Stimulated activated CD4-positive, alpha-beta T cell treated with anti-CD3 and anti-CD28 coated beads, Interleukin-1b, Interleukin-23, amount 100 ng/mL, for 4 hours (primary cell): ENCODE measurements at regions not wholly inside any gene's neighbourhood (a gene's known extent, or its start where the extent isn't known, plus 50 kb on each side); places are given as distances from the start of the nearest gene placed in this dataset.

Experiments
- DNase-seq, 2 donors: peaks; one replicate each; pipeline ENCODE4 v3.0.0-alpha.2; 2020; ENCODE audit warnings: low read depth in 2 of 2

DNA sequence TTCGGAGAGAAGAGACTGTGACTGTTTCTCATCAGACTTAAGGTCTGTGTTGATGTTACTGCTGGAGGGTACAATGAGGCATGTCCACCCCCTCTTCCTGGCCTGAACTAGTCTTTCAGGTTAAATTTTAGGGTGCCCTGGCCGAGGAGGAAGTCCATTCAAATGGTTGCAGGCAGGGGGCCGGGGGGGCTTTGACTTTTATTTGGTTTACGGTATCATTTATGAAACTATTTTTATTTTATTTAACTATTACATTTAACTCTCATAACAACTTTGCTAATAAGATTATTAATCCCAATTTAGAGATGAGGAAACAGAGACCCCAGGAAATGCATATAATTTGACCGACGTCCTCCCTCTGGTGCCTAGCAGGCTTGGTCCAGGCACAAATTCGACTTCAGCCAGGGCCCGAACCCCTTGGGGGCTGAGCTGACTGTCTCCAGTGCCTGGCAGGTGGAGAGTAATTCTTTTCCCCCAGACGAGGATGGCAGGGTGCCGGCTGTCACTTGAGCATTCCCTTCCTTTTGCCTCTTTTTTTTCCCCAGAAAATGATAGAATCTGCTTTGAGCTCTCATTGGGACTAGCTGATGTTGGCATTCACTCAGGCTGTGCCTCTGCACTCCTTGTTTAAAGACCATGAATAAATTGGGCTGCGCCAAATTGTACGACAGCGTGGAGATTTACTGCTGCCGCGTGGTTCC, 255.3 kb upstream of the SALL3 start:
- DNase-seq: no peak

DNA sequence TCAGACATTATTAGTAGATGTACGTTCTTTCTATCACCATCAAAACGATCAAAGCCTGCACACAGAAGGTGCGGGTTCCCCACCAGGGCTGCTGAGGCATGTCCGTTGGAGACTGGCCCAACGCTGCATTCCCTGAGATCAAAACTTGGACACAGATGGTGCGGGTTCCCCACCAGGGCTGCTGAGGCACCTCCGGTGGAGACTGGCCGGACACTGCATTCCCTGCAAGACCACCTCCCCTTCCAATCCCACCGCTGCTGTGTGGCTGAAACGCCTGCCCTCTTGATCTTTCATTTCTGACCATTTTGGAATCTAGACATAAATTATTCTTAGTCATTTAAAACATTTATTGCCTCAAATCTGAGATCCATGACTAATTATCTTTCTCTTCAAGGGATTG, 254.2 kb upstream of the SALL3 start:
- no peak for DNase-seq

DNA sequence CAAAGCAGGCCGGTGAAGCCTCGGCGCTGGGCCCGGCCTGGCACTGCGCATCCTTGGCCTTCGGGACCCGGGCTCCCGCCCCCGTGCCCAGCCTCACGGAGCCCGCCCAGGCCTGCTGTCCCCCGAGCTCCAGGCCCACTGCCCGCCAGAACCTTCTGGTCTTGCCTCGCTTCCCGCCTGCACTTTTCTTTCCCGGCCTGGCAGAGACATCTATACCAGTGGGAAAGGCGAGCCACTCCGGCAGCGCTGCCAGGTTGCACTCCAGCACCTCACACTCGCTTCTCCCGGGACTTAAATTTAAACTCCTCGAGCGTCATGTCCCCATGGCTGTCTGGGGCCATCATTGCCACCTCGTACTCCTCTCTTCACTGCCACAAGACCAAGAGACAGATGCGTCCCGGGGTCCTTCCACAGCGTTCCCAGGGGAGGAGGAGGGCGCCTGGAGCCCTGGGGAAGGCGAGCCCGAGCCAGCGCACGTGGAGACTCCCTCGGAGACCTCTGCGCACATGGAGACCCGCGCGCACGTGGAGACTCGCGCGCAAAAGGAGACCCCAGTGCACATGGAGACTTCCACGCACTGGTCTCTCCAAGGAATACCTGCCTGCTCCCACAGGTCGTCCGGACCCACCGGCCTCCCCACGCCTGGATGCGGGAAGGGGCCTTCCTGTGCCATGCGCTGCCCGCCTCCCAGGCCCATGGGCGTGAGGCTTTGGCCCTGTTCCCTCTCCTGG, 253.1 kb upstream of the SALL3 start:
- no peak for DNase-seq

DNA sequence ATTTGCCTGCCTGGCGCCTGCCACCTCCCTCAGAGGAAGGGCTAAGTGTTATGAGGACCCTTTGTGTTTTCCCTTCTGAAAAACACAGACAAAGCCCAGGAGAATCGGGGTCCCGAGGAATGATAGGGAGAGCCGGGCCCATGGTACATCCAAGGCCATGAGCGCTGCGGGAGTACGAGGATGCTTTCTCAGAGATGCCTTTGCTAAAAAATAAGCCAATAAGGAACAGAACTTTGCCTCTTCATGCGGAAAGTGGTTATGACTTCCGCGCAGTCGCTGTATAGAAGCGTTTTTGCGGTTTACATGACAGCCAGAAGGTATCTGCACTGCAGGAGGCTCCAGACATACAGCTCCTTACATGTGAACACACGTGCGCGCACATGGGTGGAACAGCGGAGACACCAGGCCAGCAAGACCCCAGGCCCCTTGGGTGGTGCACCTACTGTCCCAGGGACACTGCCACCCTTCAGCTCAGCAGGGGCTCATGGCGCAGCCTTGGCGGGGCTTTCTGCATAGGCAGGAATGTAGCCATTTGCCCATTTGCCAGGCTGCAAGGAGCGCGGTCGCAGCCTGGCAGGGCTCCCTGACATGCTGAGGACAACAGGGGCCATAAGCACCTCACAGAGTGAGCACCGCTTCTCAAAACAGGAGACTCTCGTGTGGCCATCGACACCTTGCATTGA, 252.4 kb upstream of the SALL3 start:
- DNase-seq: no peak

DNA sequence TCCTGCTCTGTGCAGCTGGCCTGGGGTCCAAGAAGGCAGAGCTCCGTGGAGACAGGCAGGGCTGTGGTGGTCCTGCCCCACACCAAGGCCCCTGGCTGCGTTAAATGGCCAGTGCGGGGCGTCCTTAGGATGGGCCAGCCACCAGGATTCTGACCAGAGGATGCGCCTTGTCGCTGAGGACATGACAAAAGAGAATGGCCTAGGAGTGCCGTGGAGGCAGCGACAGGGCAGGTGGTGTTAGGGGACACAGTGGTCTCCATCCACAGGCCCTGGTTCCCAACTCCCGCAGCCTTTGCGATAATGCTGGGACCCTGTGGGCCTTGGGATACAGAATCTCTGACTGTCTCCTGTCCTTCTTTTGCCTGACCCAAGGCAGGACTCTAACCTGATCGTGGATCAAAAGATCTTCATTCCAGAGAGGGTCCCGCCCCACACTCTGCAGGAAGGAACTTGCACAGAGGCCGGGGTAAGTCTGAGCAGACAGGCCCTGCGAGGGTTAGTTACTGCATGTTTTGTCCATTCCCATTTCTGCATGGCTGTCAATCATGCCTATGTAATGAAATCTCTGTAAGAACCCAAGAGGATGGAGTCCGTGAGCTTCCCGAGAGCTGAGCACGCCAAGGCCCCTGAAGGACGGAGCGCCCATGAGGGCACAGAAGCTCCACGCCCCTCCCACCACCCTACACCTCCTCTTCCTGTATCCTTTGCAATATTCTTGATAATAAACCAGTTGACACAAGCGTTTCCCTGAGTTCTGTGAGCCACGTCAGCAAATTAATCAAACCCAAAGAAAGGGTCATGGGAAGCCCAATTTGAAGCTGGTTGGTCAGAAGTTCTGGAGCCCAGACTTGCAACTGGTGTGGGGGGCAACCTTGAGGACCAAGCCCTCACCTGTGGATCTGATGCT, 251.5 kb upstream of the SALL3 start:
- no peak for DNase-seq

DNA sequence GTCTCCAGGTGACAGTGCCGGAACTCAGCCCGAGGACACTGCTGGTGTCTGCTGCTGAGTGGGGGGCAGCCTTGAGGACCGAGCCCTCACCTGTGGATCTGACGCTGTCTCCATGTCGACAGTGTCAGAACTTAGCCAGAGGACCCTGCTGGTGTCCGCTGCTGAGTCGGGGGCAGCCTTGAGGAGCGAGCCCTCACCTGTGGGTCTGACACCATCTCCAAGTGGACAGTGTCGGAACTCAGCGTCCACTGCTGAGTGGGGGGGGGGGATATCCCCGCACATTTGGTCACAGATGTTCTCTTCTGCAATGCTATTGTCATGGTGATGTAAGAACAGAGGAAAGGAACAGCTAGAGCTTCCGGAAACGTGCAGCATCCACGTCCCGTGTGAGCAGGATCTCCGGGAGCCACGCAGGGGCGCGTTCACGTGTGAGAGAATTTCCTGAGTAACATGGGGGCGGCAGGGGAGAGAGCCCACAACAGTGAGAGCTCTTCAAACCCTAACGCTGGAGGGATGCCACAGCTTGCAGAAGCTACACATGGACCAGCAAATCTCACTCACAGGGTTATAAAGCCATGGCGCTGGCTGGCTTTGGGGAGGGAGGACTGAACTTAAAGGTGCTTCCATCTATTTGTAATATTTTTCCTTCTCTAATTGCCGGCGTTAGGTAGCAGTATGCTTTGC, 250.7 kb upstream of the SALL3 start:
- DNase-seq: no peak

DNA sequence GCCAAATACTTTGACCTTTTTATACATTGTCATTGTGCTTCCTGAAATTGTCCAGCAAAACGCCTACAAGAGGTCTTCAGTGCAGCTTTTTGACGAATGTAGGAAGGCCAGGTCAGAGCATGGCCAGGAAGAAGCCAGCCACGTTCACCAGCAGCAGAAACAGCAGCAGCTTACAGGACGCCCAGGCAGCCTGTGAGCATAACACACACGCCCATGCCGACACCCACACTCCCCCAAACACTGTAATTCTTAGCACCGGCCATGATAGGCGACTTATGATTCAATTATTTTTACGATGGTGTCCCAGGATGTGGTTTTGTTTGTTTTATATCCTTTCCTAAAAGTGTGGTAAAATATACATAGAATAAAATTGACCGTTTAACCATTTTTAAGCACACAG, 249.1 kb upstream of the SALL3 start:
- DNase-seq: no peak

DNA sequence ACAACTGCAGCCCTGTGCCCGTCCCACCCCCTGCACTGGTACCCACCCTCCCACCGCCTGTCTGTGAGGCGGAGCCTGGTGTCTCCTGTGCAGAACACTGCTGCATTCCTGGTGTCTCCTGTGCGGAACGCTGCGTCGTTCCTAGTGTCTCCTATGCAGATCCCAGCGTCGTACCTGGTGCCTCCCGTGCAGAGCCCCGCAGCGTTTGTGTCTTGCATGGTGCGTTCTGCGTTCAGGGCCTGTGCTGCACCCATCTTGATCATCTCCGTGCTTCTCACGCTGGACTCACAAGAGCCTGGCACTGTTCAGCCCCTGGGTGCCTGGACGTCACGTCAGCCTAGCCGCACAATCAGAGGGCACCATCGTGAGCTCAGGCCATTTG, 248.6 kb upstream of the SALL3 start:
- no peak for DNase-seq

DNA sequence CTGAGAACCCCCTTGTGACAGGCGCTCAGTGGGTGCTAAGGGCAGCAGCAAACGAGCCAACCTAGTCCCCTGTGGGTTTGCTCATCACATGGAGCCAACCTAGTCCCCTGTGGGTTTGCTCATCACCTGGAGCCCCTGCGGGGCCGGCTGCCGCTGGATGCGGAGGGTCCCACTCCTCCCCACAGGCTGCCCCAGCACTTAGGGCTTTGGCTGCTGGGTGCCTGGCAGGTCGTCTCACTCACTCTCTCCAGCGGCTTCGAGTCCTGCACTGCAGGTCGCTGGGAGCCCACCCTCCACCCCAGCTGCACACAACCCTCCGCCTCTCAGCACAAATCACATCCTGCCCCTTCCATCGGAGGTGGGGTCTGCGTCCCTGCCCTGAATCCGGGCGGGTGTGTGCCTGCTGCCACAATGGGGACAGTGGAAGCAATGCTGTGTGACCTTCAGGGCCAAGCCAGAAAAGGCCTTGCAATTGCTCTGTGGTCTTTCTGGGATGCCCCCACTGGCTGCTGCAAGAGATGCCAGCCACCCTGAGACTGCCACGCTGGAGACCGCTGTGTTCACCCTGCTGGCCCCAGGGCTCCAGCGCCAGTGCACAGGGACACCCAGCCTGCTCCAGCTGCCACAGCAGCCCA, 248.1 kb upstream of the SALL3 start:
- DNase-seq: no peak

DNA sequence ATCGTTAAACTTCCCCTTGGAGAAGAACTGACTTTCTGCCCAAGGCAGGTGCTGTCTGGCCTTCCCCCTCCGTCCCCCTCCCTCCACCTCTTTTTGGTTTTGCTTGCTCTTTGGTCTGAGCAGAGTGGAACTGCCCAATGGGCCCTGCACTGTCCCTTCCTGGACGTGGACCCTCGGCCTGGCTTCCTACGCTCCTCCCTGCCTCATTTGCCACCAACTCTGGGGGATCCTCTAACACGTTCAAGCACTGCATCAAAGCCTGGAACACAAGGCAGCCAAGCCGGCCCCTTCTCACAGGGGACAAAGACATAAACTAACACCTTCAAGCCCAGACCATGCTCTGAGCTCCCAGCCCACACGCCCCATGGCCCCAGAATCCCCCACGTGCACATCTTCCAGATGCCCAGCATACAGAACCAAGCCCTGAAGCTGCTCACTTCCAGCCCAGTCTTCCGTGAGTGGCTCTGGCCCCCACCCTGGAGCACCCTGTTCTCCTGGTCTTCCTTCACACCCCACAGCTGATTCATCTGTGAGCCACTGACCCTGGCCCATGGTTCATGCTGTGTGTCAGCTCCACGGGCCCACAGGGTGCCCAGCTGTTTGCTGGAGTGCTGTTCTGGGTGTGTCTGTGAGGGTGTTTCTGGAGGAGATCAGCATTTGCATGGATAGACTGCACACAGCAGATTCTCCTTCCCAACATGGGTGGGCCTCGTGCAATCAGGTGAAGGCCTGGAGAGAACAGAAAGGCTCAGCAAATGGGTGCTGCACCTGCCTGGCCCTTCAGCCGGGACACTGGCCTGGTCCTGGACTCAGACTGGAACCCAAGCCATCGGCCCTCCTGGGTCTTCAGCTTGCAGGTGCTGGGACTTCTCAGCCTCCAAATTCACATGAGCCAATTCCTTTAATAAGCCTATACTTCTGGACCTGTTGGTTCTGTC, 247.1 kb upstream of the SALL3 start:
- no peak for DNase-seq

DNA sequence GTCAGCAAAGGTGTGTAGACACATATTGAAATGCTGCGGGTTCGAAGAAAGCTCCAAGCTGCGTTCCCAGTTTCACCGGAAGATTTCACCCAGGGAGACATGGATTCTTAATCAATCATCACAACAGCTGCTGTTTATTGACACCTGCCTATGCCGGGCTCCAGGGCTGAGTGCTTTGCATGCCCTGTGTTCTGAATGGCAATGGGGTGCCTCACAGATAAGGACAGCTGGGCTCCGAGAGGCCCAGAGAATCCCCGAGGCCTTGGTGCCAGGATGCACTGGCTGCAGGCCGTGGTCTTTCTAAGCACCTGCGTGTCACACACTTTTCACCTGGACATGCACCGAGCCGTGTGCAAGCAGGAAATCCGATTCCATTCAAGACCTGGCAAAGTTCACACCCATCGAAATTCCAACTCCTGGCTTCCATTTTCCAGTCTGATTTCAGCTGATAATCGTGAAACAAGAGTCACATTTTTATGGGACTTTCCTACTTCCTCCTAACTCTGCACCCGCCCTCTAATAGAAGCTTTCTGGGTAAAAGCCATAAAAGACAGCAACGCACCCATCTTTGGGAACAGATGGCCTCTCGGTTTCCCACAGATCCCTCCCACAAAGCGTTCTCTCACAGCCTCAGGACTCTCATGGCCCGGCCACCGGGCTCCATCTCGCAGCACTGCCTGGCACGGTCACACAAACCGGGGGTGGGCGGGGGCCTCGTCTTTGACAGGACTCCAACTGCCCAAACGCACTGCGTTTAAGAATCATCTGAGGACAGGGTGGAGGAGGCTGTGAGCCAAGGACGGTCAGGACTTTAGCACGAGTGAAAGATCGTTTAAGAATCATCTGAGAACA, 245.6 kb upstream of the SALL3 start:
- no peak for DNase-seq

DNA sequence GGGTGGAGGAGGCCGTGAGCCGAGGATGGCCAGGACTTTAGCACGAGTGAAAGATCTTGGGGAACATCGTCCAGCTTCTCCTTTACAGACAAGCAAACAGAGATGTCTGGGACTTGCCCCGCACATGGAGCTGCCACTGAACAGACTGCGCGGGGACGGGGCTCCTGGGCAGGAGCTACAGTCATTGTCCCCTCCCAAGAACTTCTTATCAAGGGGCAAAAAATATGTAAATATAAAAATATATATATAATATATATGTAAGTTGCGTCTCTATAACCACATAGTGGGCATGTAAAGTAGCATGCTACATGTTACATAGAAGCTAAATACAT, 245.0 kb upstream of the SALL3 start:
- no peak for DNase-seq

DNA sequence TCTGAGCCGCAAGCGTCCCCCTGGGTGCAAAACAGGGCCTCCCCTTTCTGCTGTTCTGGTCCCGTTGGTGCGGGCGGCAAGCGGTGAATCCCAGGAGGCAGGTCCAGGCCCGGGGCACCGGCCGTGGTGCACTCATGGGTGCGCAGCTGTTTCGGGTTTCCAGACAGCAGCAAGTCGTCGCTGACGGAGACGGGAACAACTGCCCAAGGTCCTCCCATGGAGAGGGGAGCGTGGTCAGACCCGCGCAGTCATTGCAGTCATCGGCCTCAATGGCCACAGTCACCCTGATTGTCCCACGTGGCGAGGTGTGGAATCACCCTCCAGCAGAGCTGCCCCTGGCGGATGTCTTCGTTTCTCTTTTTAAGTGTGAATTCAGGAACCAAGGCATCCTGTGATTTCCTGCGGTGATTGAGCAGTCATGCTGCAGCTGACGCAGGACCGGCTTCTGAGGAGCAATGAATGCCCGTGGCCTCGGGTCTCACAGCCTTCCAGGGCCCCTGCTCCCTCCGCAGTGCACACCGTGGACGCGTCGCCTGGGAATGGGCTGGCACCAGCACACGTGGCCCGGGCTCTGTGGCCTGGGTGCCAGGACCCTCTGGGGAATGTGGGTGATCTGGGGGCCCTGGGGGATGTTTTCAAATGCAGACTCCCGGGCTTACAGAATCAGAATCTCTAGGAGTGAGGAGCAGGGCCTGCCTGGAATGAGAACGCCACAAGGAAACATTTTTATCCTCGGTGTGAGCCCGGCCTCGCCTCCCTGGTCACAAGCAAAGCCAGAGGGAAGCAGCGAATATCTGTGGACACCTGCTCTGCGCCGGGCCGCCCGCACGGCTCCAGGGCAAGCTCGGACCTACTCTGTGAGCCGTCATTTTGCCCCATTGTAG, 244.2 kb upstream of the SALL3 start:
- no peak for DNase-seq

DNA sequence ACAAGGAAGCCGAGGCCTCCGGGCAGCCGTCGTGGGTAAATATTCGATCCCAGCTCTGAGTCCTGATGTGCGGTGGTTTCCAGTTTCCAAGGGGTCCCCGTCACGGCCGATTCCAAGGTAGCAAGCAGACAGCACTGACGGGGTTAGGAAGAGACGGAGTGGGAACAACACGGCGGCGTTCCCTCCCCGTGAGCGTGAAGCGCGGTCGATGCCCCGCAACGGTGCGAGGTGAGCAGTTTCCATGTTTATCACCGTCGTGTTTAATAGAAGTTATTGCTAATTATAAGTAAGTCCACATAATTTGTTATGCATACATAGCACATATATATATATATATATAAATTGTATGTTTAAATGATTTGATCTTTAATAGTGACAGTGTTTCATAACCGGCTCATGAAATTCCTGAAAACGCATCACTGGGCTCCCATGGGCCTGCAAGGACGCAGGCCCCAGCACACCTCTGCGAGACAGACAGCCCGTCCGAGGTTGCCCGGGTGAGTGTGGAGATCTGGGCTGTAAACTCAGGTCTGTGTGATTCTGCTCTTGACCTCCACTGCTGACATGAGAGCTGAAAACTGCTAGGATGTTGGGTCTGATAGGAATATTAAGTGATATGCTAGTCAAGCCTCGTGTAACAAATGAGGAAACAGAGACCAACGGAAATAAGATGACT, 243.5 kb upstream of the SALL3 start:
- DNase-seq: no peak

DNA sequence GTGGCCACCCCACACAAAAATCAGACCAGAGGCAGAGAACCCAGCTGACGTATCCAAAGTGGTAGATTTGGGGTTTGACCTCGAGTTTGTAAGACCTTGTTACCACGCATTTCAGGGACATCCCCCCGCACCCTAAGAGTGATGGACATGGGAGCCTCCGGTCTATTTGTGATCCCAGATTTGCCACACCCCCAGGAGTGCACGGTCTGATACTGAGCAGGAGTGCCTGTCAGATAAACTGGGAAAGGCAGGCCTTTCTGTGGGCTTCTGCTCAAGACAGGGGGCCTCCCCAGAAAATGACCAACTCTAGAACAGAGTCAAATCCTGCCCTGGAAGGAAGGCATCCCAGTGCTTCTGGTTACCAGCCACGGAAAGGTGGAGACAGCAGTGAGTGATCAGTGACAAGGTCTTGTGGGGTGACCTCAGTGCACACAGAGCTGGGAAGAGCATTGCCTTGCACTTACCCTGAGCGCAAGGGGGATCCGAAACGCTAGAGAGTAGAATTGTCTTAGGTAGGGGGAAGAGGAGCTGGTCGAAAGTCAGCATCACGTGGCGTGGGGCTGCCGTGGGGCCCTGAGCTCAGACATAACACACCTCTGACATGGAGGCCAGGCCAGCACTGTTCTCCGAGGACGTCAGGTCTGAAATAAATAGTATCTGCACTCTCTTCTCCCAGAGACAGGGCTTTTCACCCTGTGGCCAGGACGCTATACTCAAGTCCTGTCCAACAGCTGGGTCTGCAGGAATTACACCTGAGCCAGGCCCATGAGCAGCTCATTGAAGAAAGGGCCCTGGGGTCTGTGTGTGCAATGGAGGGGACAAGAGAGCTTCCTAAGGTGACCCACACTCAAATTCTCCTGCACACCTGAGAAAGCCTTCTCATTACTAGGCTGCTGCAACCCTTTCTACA, 242.4 kb upstream of the SALL3 start:
- DNase-seq: no peak

DNA sequence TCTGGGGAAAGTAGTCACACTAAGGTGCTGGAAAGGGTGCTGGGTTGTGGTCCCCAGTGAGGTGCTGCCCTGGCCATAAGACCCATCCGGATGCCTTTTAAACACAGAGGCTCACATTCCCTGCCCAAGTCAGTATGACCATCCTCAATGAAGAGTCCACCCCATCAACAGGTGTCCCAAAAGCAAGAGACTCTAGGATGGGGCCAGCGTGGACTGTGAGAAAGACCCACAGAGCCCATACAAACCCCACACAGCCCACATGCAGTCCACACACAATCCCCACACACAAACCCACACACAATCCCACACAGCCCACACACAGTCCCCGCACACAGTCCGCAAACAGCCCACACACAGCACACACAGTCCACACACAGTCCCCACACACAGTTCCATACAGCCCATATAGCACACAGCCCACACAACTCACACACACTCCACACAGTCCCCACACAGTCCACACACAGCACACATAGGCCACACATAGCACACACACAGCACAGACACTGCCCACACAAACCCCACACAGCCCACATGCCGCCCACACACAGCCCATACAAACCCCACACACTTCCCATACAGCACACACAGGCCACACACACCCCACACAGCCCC, 241.4 kb upstream of the SALL3 start:
- DNase-seq: no peak
